ENCODE measurements at regions not wholly inside any gene's neighbourhood (a gene's known extent, or its start where the extent isn't known, plus 50 kb on each side); places are given as distances from the start of the nearest gene placed in this dataset.

DNA sequence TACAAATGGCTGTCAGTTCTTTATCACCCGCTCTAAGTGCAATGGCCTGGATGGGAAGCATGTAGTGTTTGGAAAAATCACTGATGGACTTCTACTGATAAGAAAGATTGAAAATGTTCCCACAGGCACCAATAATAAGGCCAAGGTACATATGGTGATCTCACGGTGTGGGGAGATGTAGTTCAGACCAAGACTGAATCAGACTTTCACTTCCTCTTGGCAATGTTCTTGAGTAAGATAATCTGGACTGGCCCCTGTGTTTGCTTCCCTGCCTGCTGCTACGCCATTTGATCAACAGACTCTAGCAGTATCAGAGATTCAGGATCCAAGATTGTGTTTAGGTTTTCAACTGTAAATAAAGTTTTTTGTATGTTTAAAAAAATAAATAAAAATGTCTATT is 682.2 kb upstream of the AMOT start:
- ATAC-seq = no peak
- TF ChIP-seq TOX (CRISPR knock-in tag; IDR thresholded peaks at IDR 0.05; ENCODE audit: borderline replicate concordance) (no peak), ISL1 (CRISPR knock-in tag; IDR thresholded peaks at IDR 0.05) (no peak), TCF4 (CRISPR knock-in tag; IDR thresholded peaks at IDR 0.05; ENCODE audit: borderline replicate concordance) (no peak), ZNF8 (CRISPR knock-in tag; IDR thresholded peaks at IDR 0.05) (no peak), ESRRG (CRISPR knock-in tag; IDR thresholded peaks at IDR 0.05) (no peak), ZFP3 (CRISPR knock-in tag; IDR thresholded peaks at IDR 0.05) (no peak), ZC3H10 (CRISPR knock-in tag; IDR thresholded peaks at IDR 0.05) (no peak), SNAI2 (CRISPR knock-in tag; IDR thresholded peaks at IDR 0.05) (no peak), RARB (CRISPR knock-in tag; IDR thresholded peaks at IDR 0.05) (no peak)
- TF ChIP-seq, protein P1, sequence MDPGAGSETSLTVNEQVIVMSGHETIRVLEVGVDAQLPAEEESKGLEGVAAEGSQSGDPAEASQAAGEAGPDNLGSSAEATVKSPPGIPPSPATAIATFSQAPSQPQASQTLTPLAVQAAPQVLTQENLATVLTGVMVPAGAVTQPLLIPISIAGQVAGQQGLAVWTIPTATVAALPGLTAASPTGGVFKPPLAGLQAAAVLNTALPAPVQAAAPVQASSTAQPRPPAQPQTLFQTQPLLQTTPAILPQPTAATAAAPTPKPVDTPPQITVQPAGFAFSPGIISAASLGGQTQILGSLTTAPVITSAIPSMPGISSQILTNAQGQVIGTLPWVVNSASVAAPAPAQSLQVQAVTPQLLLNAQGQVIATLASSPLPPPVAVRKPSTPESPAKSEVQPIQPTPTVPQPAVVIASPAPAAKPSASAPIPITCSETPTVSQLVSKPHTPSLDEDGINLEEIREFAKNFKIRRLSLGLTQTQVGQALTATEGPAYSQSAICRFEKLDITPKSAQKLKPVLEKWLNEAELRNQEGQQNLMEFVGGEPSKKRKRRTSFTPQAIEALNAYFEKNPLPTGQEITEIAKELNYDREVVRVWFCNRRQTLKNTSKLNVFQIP (CRISPR knock-in tag; IDR thresholded peaks at IDR 0.05; ENCODE audit: borderline replicate concordance, low read depth) = no peak
- TF ChIP-seq, protein P2, sequence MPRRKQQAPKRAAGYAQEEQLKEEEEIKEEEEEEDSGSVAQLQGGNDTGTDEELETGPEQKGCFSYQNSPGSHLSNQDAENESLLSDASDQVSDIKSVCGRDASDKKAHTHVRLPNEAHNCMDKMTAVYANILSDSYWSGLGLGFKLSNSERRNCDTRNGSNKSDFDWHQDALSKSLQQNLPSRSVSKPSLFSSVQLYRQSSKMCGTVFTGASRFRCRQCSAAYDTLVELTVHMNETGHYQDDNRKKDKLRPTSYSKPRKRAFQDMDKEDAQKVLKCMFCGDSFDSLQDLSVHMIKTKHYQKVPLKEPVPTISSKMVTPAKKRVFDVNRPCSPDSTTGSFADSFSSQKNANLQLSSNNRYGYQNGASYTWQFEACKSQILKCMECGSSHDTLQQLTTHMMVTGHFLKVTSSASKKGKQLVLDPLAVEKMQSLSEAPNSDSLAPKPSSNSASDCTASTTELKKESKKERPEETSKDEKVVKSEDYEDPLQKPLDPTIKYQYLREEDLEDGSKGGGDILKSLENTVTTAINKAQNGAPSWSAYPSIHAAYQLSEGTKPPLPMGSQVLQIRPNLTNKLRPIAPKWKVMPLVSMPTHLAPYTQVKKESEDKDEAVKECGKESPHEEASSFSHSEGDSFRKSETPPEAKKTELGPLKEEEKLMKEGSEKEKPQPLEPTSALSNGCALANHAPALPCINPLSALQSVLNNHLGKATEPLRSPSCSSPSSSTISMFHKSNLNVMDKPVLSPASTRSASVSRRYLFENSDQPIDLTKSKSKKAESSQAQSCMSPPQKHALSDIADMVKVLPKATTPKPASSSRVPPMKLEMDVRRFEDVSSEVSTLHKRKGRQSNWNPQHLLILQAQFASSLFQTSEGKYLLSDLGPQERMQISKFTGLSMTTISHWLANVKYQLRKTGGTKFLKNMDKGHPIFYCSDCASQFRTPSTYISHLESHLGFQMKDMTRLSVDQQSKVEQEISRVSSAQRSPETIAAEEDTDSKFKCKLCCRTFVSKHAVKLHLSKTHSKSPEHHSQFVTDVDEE (CRISPR knock-in tag; IDR thresholded peaks at IDR 0.05) = no peak
- TF ChIP-seq, protein P3, sequence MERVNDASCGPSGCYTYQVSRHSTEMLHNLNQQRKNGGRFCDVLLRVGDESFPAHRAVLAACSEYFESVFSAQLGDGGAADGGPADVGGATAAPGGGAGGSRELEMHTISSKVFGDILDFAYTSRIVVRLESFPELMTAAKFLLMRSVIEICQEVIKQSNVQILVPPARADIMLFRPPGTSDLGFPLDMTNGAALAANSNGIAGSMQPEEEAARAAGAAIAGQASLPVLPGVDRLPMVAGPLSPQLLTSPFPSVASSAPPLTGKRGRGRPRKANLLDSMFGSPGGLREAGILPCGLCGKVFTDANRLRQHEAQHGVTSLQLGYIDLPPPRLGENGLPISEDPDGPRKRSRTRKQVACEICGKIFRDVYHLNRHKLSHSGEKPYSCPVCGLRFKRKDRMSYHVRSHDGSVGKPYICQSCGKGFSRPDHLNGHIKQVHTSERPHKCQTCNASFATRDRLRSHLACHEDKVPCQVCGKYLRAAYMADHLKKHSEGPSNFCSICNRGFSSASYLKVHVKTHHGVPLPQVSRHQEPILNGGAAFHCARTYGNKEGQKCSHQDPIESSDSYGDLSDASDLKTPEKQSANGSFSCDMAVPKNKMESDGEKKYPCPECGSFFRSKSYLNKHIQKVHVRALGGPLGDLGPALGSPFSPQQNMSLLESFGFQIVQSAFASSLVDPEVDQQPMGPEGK (CRISPR knock-in tag; IDR thresholded peaks at IDR 0.05; ENCODE audit: borderline replicate concordance) = no peak

DNA sequence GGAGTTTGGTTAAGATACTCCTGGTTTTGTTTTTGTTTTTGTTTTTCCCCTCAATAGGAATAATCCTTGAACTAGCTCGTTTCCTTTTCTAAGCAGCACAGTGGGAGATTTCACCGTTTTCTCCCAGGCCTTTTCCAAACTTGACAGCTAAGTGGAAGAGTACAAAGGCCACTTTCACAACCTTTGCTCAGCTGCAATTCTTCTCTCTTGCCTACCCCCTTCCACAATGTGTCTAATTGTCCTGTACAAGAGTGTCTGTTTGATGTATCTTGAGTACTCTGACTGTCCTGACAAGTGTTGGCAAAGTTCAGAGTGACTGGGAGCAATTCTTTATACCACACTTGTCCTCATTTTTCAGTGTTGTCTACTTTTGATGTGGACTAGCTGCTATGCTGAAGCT is 674.3 kb upstream of the AMOT start:
- no peak for TF ChIP-seq TCF4 (CRISPR knock-in tag; IDR thresholded peaks at IDR 0.05; ENCODE audit: borderline replicate concordance)
- TF ChIP-seq, protein P1 (CRISPR knock-in tag; IDR thresholded peaks at IDR 0.05; ENCODE audit: borderline replicate concordance, low read depth) = no peak
- TF ChIP-seq, protein P4, sequence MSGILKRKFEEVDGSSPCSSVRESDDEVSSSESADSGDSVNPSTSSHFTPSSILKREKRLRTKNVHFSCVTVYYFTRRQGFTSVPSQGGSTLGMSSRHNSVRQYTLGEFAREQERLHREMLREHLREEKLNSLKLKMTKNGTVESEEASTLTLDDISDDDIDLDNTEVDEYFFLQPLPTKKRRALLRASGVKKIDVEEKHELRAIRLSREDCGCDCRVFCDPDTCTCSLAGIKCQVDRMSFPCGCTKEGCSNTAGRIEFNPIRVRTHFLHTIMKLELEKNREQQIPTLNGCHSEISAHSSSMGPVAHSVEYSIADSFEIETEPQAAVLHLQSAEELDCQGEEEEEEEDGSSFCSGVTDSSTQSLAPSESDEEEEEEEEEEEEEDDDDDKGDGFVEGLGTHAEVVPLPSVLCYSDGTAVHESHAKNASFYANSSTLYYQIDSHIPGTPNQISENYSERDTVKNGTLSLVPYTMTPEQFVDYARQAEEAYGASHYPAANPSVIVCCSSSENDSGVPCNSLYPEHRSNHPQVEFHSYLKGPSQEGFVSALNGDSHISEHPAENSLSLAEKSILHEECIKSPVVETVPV (CRISPR knock-in tag; IDR thresholded peaks at IDR 0.05) = no peak
- no peak for TF ChIP-seq BACH2 (CRISPR knock-in tag; IDR thresholded peaks at IDR 0.05; ENCODE audit: borderline replicate concordance)
- TF ChIP-seq ZNF565 (CRISPR knock-in tag; conservative IDR thresholded peaks at IDR 0.05; ENCODE audit: low read depth) = no peak
- TF ChIP-seq ISL1 (CRISPR knock-in tag; IDR thresholded peaks at IDR 0.05) = no peak
- no peak for TF ChIP-seq ZFP30 (CRISPR knock-in tag; IDR thresholded peaks at IDR 0.05)
- no peak for TF ChIP-seq CSDC2 (CRISPR knock-in tag; IDR thresholded peaks at IDR 0.05)
- TF ChIP-seq ZC3H10 (CRISPR knock-in tag; IDR thresholded peaks at IDR 0.05) = no peak
- no peak for TF ChIP-seq ARNTL (CRISPR knock-in tag; IDR thresholded peaks at IDR 0.05; ENCODE audit: borderline replicate concordance, low read depth)
- no peak for ATAC-seq

DNA sequence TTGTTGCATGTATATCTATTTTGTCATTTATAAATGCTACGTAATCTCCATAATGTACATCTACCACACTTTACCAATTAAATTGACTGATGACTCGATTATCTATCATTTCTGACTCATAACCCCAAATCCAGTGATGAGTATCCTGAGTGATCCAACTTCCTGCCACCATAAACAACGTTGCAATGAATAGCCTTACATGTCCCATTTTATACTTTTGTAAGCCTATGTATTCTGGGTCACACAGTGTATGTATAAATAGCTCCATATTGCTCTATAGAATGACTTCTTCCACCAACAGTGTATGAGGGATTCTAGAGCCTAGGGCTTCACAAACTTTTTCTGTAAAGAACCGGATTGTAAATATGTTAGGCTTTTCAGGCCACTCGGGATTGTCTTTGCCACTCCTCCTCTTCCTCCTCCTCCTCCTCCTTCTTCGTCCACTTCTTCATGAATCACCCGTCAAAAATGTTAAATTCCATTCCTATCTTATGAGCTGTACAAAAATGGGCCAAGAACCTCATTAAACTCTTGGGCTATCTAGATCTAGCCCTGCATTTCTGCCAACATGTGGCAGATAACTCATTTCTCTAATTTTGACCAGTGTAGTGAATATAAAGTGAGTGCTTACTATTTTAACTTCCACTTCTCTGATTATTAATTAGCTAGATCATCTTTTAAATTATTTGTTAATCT is 672.2 kb upstream of the AMOT start:
- peak; percentile 63 for ATAC-seq
- TF ChIP-seq ZFP30 (CRISPR knock-in tag; IDR thresholded peaks at IDR 0.05) (no peak), ZFP3 (CRISPR knock-in tag; IDR thresholded peaks at IDR 0.05) (no peak), BACH2 (CRISPR knock-in tag; IDR thresholded peaks at IDR 0.05; ENCODE audit: borderline replicate concordance) (no peak), ISL1 (CRISPR knock-in tag; IDR thresholded peaks at IDR 0.05) (peak; percentile 82)
- TF ChIP-seq, protein P5, sequence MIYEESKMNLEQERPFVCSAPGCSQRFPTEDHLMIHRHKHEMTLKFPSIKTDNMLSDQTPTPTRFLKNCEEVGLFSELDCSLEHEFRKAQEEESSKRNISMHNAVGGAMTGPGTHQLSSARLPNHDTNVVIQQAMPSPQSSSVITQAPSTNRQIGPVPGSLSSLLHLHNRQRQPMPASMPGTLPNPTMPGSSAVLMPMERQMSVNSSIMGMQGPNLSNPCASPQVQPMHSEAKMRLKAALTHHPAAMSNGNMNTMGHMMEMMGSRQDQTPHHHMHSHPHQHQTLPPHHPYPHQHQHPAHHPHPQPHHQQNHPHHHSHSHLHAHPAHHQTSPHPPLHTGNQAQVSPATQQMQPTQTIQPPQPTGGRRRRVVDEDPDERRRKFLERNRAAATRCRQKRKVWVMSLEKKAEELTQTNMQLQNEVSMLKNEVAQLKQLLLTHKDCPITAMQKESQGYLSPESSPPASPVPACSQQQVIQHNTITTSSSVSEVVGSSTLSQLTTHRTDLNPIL (CRISPR knock-in tag; IDR thresholded peaks at IDR 0.05; ENCODE audit: low read depth) = no peak; the same call in 1 of the 2 replicates

All from SK-N-SH treated with all-trans-retinoic acid at 6 μM for 48 hours (cell line).